Progenitor cell of endocrine pancreas (in vitro differentiated cells): ENCODE measurements at regions not wholly inside any gene's neighbourhood (a gene's known extent, or its start where the extent isn't known, plus 50 kb on each side); places are given as distances from the start of the nearest gene placed in this dataset.
"Not testable (repeated sequence)": the region's sequence is repeated elsewhere in the genome, so short reads cannot be mapped to it uniquely, and the experiment has no call there.

Experiments used
- DNase-seq: peaks from one replicate; pipeline ENCODE4 v3.0.0; 2021; ENCODE audit warnings: low spot score; ENCODE audit not compliant: unreplicated experiment
- H3K27ac Mint-ChIP-seq: 2 replicates; pipeline ENCODE4 v1.8.0; 2021; ENCODE audit warnings: mild to moderate bottlenecking, moderate library complexity, mixed read lengths
- H3K27me3 Mint-ChIP-seq: 2 replicates; pipeline ENCODE4 v1.8.0; 2021; ENCODE audit warnings: mixed read lengths
- H3K36me3 Mint-ChIP-seq: 2 replicates; pipeline ENCODE4 v1.8.0; 2022; ENCODE audit warnings: mixed read lengths; ENCODE audit not compliant: insufficient read depth
- H3K4me1 Mint-ChIP-seq: 2 replicates; pipeline ENCODE4 v1.8.0; 2021; ENCODE audit warnings: low read depth, mixed read lengths
- H3K4me3 Mint-ChIP-seq: 2 replicates; pipeline ENCODE4 v1.8.0; 2021; ENCODE audit warnings: low read depth, mild to moderate bottlenecking, moderate library complexity, mixed read lengths
- H3K9me3 Mint-ChIP-seq: 2 replicates; pipeline ENCODE4 v1.8.0; 2021; ENCODE audit warnings: low read depth, mixed read lengths
- TF ChIP-seq, protein P1 (sequence below): fragments of 200-600 bp; sonication (generic); IDR thresholded peaks from one replicate; pipeline ENCODE4 v1.5.0; 2021; ENCODE audit warnings: antibody characterized with exemption, mild to moderate bottlenecking; ENCODE audit not compliant: unreplicated experiment

DNA sequence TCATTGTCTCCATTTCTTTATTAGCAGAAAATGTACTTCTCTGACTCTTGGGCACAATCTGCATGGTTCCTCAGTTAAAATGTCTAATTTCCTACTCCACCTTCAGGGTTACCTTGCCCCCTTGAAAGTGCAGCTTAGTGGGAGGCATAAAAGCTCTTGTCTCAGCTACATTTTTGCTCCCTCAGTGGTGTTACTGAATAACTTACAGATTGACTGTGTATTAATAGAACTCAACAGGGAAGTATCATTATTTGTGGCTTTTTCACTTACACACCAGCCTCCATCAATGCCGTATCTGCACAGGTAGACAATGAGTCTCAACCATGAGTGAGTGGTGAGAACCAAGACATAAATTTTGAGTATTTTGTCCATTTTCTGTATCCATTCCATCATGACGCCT is 456.2 kb upstream of the MIR17HG start:
- H3K27me3 Mint-ChIP-seq, result no peaks in the 10 kb centered on the region

GRCh38 chr13:90893199-90893598 is 454.3 kb upstream of the MIR17HG start:
- H3K9me3 Mint-ChIP-seq, DNase-seq, H3K4me3 Mint-ChIP-seq, H3K27ac Mint-ChIP-seq, H3K27me3 Mint-ChIP-seq, H3K36me3 Mint-ChIP-seq, H3K4me1 Mint-ChIP-seq: not testable (repeated sequence)

More for the DNA sequence above, 456.2 kb upstream of the MIR17HG start:
- H3K9me3 Mint-ChIP-seq, result no peaks in the 10 kb centered on the region
- TF ChIP-seq, protein P1, sequence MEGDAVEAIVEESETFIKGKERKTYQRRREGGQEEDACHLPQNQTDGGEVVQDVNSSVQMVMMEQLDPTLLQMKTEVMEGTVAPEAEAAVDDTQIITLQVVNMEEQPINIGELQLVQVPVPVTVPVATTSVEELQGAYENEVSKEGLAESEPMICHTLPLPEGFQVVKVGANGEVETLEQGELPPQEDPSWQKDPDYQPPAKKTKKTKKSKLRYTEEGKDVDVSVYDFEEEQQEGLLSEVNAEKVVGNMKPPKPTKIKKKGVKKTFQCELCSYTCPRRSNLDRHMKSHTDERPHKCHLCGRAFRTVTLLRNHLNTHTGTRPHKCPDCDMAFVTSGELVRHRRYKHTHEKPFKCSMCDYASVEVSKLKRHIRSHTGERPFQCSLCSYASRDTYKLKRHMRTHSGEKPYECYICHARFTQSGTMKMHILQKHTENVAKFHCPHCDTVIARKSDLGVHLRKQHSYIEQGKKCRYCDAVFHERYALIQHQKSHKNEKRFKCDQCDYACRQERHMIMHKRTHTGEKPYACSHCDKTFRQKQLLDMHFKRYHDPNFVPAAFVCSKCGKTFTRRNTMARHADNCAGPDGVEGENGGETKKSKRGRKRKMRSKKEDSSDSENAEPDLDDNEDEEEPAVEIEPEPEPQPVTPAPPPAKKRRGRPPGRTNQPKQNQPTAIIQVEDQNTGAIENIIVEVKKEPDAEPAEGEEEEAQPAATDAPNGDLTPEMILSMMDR, result no peak
- H3K27ac Mint-ChIP-seq, result no peak overlapping the region
- no peak overlapping the region for H3K4me3 Mint-ChIP-seq
- DNase-seq, result no peak
- peaks cover 3% of the 10 kb centered on the region for H3K4me1 Mint-ChIP-seq
- H3K36me3 Mint-ChIP-seq, result no peaks in the 10 kb centered on the region

GRCh38 chr13:90896002-90896401 is 451.5 kb upstream of the MIR17HG start:
- no peaks in the 10 kb centered on the region for H3K36me3 Mint-ChIP-seq
- TF ChIP-seq, protein P1, result no peak
- H3K4me3 Mint-ChIP-seq, result no peak overlapping the region
- H3K27me3 Mint-ChIP-seq, result no peaks in the 10 kb centered on the region
- no peak for DNase-seq
- H3K4me1 Mint-ChIP-seq, result peaks cover 7% of the 10 kb centered on the region
- no peaks in the 10 kb centered on the region for H3K9me3 Mint-ChIP-seq
- no peak overlapping the region for H3K27ac Mint-ChIP-seq

DNA sequence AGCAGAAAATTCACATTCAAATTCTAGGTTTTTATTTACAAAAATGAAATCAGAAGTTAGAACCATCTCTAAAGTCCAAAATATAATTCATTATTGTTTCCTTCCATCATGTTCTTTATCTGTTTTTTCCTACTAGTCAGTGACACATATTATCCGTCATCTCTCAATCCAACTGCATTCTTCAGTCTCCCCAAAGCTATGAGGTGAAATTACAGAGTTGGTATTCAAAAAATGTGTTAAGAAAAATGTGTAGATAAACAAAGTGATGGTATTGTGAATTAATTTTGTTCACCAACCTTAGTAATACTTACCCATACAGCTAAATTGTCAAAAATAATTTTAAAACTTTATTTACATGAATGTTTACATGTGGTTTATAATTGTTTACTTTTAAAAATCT is 448.7 kb upstream of the MIR17HG start:
- no peaks in the 10 kb centered on the region for H3K36me3 Mint-ChIP-seq
- H3K4me3 Mint-ChIP-seq, result no peak overlapping the region
- H3K27me3 Mint-ChIP-seq, result no peaks in the 10 kb centered on the region
- DNase-seq, result no peak
- TF ChIP-seq, protein P1, result no peak
- H3K9me3 Mint-ChIP-seq, result no peaks in the 10 kb centered on the region
- peaks cover 7% of the 10 kb centered on the region for H3K4me1 Mint-ChIP-seq
- no peak overlapping the region for H3K27ac Mint-ChIP-seq

GRCh38 chr13:90899416-90899815 is 448.1 kb upstream of the MIR17HG start:
- Mint-ChIP-seq H3K4me1 (peaks cover 7% of the 10 kb centered on the region), H3K27me3 (no peaks in the 10 kb centered on the region), H3K4me3 (no peak overlapping the region), H3K9me3 (no peaks in the 10 kb centered on the region), H3K27ac (no peak overlapping the region), H3K36me3 (no peaks in the 10 kb centered on the region)
- TF ChIP-seq, protein P1, result no peak
- DNase-seq, result no peak

GRCh38 chr13:90902255-90902654 is 445.2 kb upstream of the MIR17HG start:
- Mint-ChIP-seq H3K9me3 (peaks cover 5% of the 10 kb centered on the region), H3K27me3 (no peaks in the 10 kb centered on the region), H3K4me3 (no peak overlapping the region), H3K4me1 (no peaks in the 10 kb centered on the region), H3K27ac (no peak overlapping the region), H3K36me3 (no peaks in the 10 kb centered on the region)
- no peak for DNase-seq
- TF ChIP-seq, protein P1, result no peak
